Activated CD4-positive, alpha-beta T cell treated with anti-CD3 and anti-CD28 coated beads, Interleukin-2, amount 10 ng/mL, durations not matched to agents 24 days and 14 days (primary cell): ENCODE measurements at regions not wholly inside any gene's neighbourhood (a gene's known extent, or its start where the extent isn't known, plus 50 kb on each side); places are given as distances from the start of the nearest gene placed in this dataset.

Source experiments
- DNase-seq: peaks from one replicate; pipeline ENCODE4 v3.0.0; 2022
- H3K27ac Mint-ChIP-seq: one replicate; pipeline ENCODE4 v1.8.0; 2022; ENCODE audit warnings: mild to moderate bottlenecking, mixed read lengths
- H3K27me3 Mint-ChIP-seq: one replicate; pipeline ENCODE4 v1.8.0; 2022; ENCODE audit warnings: mixed read lengths
- H3K36me3 Mint-ChIP-seq: one replicate; pipeline ENCODE4 v1.8.0; 2022; ENCODE audit warnings: low read depth, mild to moderate bottlenecking, mixed read lengths
- H3K4me1 Mint-ChIP-seq: one replicate; pipeline ENCODE4 v1.8.0; 2021; ENCODE audit warnings: mixed read lengths
- H3K4me3 Mint-ChIP-seq: one replicate; pipeline ENCODE4 v1.8.0; 2022; ENCODE audit warnings: mild to moderate bottlenecking, moderate library complexity, mixed read lengths
- H3K9me3 Mint-ChIP-seq: one replicate; pipeline ENCODE4 v1.8.0; 2021; ENCODE audit warnings: mixed read lengths
- intact Hi-C: fragments of 100-400 bp; cut with micrococcal nuclease; formaldehyde crosslinking; loops from one replicate; pipeline ENCODE4 v1.15.1; 2023

DNA sequence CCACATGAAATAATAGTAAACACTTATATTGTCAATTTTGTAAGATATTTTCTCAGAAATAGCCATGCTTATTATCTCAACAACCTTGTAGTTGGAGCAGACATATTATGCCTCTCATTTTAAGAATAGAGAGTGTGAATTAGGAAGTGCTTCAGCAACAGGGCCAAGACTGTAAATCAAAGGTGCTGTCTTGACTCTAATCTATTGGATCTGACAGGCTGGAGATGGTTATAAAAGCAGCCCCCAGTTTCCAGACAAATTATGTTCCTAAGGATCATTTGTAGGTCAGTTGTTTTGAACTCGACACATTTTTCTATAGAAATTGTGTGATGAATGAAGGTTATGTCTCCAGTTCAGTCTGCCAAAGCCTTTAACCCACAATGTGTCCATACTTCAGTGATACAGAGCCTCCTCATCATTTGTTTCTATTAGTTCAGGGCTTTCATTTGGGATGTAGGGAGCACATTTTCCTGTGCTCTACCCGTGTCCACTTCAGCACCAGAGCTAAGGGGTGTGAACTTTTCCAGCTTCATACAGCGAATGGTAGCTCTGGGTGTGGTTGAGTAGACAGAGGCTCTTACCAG lies 284.8 kb upstream of the FBXO33 start:
- Mint-ChIP-seq H3K9me3 (no peaks in the 10 kb centered on the region), H3K4me1 (no peaks in the 10 kb centered on the region), H3K36me3 (no peaks in the 10 kb centered on the region), H3K4me3 (no peak overlapping the region), H3K27me3 (no peaks in the 10 kb centered on the region), H3K27ac (no peak overlapping the region)
- intact Hi-C loops: no loop called here
- DNase-seq: no peak

DNA sequence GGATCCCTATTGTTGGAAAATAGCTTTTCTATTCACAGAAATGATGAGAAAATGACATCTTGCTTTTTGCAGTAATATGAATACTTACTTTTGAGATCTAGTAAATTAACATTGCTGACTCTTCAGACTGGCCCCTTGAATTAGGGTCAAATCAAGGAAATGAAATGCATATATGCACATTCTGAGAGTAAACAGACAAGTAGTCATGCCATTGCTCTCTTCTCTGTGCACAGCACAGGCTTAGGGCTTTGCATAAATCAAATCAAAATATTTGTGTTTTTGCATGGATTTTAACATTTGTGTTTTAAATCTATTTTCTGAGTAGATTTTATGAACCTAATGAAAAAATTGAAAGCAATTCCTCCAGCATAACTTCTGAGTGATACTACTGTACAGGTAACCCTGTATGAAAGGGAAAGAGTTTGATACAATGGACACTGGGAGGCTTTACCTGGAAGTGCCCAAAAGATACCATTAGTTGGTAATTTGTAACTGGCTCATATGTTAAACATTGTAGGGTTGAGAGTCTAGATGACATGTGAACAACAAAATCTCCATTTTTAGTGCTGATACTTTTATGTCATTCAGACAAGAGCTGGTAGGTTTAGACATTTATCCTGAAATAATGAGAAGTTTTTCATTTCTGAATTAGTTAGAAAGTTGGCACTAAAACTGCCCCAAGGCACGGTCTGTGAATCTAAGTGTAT lies 280.2 kb upstream of the FBXO33 start:
- Mint-ChIP-seq H3K9me3 (peaks cover 7% of the 10 kb centered on the region), H3K27me3 (no peaks in the 10 kb centered on the region), H3K36me3 (no peaks in the 10 kb centered on the region), H3K27ac (no peak overlapping the region), H3K4me1 (no peaks in the 10 kb centered on the region), H3K4me3 (no peak overlapping the region)
- intact Hi-C loops: no loop called here
- no peak for DNase-seq

GRCh38 chr14:39704594-39704993 lies 272.4 kb upstream of the FBXO33 start:
- H3K27ac Mint-ChIP-seq: no peak overlapping the region
- no peak for DNase-seq
- no peaks in the 10 kb centered on the region for H3K36me3 Mint-ChIP-seq
- H3K27me3 Mint-ChIP-seq: no peaks in the 10 kb centered on the region
- H3K4me3 Mint-ChIP-seq: no peak overlapping the region
- intact Hi-C loops: no loop called here
- H3K4me1 Mint-ChIP-seq: no peaks in the 10 kb centered on the region
- H3K9me3 Mint-ChIP-seq: peaks cover 11% of the 10 kb centered on the region

DNA sequence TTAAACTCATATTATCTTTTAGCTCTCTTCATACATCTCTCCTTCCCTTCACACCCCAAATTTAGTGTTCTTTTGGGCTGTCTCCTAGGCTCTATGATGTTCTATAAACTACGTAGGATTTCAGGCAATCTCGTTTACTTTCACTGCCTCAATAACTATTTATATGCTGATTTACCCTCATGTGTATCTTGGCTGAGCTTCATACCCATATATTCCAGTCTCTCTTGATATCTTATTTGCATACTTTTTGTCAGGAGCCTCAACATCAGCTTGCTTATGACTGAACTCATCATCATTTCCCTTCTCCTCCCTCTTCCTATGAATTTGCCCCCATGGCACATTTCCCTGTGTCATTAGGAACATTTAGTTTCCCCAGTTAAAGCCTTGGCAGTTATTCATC lies 262.1 kb upstream of the FBXO33 start:
- H3K4me1 Mint-ChIP-seq: no peaks in the 10 kb centered on the region
- DNase-seq: no peak
- H3K9me3 Mint-ChIP-seq: peaks cover 3% of the 10 kb centered on the region
- H3K27me3 Mint-ChIP-seq: no peaks in the 10 kb centered on the region
- H3K27ac Mint-ChIP-seq: no peak overlapping the region
- intact Hi-C loops: no loop called here
- H3K36me3 Mint-ChIP-seq: no peaks in the 10 kb centered on the region
- no peak overlapping the region for H3K4me3 Mint-ChIP-seq

DNA sequence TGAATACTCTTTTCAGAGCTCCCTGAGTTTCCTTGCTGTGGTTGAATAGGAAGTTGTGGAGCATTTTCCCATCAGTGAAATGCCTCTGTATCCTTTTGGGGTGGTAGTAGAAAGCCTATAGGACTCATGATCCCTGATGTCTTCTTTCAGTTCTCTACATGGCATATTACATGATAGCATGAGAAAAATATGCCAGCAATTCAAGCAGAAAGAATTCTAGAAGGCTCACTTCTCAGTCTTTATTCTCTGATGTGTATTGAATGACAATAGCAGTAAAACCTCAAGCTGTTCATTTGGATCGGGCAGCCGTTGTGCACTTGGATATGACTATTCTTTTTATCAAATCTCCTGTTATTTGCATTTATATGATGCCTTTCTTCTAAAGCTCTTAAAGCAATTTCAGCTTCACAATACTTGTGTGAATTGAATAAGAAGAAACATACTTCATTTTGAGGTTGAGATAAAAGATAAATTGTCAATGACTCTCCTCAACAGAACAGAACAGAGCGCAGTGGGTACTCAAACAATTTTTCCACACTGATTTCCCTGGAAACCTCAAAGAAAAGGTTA lies 251.5 kb upstream of the FBXO33 start:
- H3K27me3 Mint-ChIP-seq: no peaks in the 10 kb centered on the region
- H3K27ac Mint-ChIP-seq: no peak overlapping the region
- intact Hi-C loops: loop anchor here (10.0 kb wide), 1 partner anchor 79 kb away; no protein-coding TSS in a partner anchor
- no peak overlapping the region for H3K4me3 Mint-ChIP-seq
- DNase-seq: no peak
- H3K4me1 Mint-ChIP-seq: no peaks in the 10 kb centered on the region
- H3K9me3 Mint-ChIP-seq: no peaks in the 10 kb centered on the region
- H3K36me3 Mint-ChIP-seq: no peaks in the 10 kb centered on the region

DNA sequence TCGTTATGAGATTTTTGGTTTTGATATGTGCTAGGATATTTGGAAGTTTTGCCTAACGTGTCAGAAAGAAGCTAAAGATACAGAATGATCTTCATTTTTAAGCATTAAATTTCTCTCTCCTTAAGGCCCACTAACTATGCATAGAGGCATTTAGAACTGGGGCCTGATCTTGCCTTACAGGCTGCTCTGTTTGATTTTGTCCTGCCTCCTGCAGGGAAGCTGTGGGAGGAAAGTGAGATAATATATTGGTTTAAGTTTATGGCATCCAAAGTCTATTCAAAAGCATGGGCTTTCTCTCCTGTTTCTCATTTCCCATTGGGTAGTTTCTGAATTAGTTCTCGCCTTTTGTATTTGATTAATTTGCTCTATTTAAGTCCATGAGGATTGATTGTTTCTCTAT lies 250.3 kb upstream of the FBXO33 start:
- no peak for DNase-seq
- Mint-ChIP-seq H3K27me3 (no peaks in the 10 kb centered on the region), H3K4me1 (no peaks in the 10 kb centered on the region), H3K36me3 (no peaks in the 10 kb centered on the region), H3K4me3 (peak overlapping the region; percentile 23), H3K9me3 (no peaks in the 10 kb centered on the region), H3K27ac (peak overlapping the region; percentile 29)
- intact Hi-C loops: loop anchor here (10.0 kb wide), 1 partner anchor 78 kb away; no protein-coding TSS in a partner anchor

DNA sequence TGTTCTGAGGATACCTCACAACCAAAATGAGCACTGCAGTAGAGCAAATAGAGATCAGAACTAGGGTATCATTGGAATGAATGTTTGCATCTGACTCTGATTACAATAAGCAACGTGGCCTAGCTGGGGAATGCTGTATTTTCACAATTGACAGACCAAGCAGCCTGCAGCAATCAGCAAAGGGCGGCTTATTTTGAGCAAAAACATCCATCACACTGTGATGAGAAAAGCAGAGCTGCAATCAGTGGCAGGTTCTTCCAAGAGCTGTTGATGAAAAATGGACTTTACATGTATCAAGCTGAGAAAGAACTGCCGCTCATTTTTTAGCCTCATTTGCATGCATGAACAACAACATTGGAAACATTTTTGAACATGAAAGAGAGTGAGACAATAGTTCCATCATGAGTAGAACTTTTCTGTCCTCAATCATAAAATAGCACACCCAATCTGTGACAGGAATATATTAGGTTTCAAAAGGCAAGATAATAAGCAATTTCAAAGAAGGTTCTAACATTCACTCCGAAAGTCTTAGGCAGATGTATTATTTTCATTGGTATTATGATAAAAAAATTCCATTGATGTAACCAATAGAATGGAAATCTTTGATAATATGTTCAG lies 249.7 kb upstream of the FBXO33 start:
- H3K4me3 Mint-ChIP-seq: peak overlapping the region; percentile 27
- H3K4me1 Mint-ChIP-seq: no peaks in the 10 kb centered on the region
- no peak for DNase-seq
- no peaks in the 10 kb centered on the region for H3K36me3 Mint-ChIP-seq
- peak overlapping the region; percentile 71 for H3K27ac Mint-ChIP-seq
- no peaks in the 10 kb centered on the region for H3K27me3 Mint-ChIP-seq
- H3K9me3 Mint-ChIP-seq: peaks cover 3% of the 10 kb centered on the region
- intact Hi-C loops: loop anchor here (10.0 kb wide), 1 partner anchor 77 kb away; no protein-coding TSS in a partner anchor

- H3K27ac Mint-ChIP-seq: no peak overlapping the region
- intact Hi-C loops: loop anchor here (10.0 kb wide), 1 partner anchor 76 kb away; no protein-coding TSS in a partner anchor
- H3K4me3 Mint-ChIP-seq: no peak overlapping the region
- peaks cover 7% of the 10 kb centered on the region for H3K9me3 Mint-ChIP-seq
- no peaks in the 10 kb centered on the region for H3K36me3 Mint-ChIP-seq
- no peaks in the 10 kb centered on the region for H3K27me3 Mint-ChIP-seq
- H3K4me1 Mint-ChIP-seq: no peaks in the 10 kb centered on the region
- DNase-seq: no peak
These were observed 248.5 kb upstream of the FBXO33 start for GRCh38 chr14:39680777-39681176.

- H3K27me3 Mint-ChIP-seq: no peaks in the 10 kb centered on the region
- intact Hi-C loops: no loop called here
- peaks cover 14% of the 10 kb centered on the region for H3K9me3 Mint-ChIP-seq
- no peaks in the 10 kb centered on the region for H3K4me1 Mint-ChIP-seq
- no peak for DNase-seq
- no peak overlapping the region for H3K27ac Mint-ChIP-seq
- H3K4me3 Mint-ChIP-seq: no peak overlapping the region
- H3K36me3 Mint-ChIP-seq: no peaks in the 10 kb centered on the region
These were observed 241.5 kb upstream of the FBXO33 start for GRCh38 chr14:39673734-39674133.

GRCh38 chr14:39673270-39673711 lies 241.1 kb upstream of the FBXO33 start:
- Mint-ChIP-seq H3K4me1 (peaks cover 3% of the 10 kb centered on the region), H3K4me3 (no peak overlapping the region)

DNA sequence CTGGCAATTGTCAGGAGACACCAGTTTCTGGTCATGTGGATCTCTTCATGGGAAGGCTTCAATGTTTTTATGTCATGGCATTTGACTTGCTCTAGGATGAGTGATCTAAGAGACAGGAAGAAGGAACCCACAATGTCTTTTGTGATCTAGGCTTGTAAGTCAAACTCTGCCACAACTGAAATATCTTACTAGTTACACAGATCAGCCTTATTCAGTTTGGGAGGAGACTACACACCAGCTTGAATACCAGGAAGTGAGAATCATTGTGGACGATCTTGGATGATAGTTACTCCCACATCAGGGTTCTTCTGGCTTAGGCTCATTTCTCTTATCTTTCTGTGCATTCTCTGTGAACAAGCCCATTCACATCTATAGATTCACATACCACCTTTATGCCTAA lies 236.2 kb upstream of the FBXO33 start:
- Mint-ChIP-seq H3K27me3 (no peaks in the 10 kb centered on the region), H3K9me3 (peaks cover 13% of the 10 kb centered on the region), H3K4me3 (no peak overlapping the region), H3K4me1 (peaks cover 4% of the 10 kb centered on the region), H3K36me3 (no peaks in the 10 kb centered on the region), H3K27ac (no peak overlapping the region)
- intact Hi-C loops: no loop called here
- DNase-seq: no peak

More at GRCh38 chr14:39673270-39673711, 241.1 kb upstream of the FBXO33 start:
- Mint-ChIP-seq H3K36me3 (no peaks in the 10 kb centered on the region), H3K9me3 (peaks cover 18% of the 10 kb centered on the region), H3K27ac (no peak overlapping the region), H3K27me3 (no peaks in the 10 kb centered on the region)
- intact Hi-C loops: no loop called here
- no peak for DNase-seq

GRCh38 chr14:39666386-39666785 lies 234.2 kb upstream of the FBXO33 start:
- H3K9me3 Mint-ChIP-seq: peaks cover 13% of the 10 kb centered on the region
- no peak overlapping the region for H3K27ac Mint-ChIP-seq
- peaks cover 4% of the 10 kb centered on the region for H3K4me1 Mint-ChIP-seq
- no peaks in the 10 kb centered on the region for H3K36me3 Mint-ChIP-seq
- no peak for DNase-seq
- intact Hi-C loops: no loop called here
- H3K27me3 Mint-ChIP-seq: no peaks in the 10 kb centered on the region
- no peak overlapping the region for H3K4me3 Mint-ChIP-seq

DNA sequence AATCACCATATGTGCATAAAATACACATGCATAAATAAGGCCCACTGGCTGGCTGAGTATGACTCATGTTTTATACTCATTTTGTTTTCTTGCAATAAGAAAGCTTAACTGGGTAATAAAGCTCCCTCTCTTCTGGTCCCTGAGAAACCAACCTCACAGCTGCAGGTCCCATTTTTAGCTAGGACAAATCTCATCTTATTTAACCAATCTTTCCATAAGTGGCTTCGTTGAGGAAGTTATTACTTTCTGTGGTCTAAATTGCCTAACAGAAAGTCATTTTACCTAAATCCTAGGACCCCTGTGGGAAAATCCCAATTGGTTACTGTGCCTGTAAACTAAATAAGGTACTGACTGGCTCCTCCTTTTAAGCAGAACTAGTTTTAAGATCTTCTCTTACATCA lies 232.8 kb upstream of the FBXO33 start:
- no peak for DNase-seq
- H3K27me3 Mint-ChIP-seq: no peaks in the 10 kb centered on the region
- no peak overlapping the region for H3K4me3 Mint-ChIP-seq
- H3K4me1 Mint-ChIP-seq: peaks cover 4% of the 10 kb centered on the region
- intact Hi-C loops: no loop called here
- H3K27ac Mint-ChIP-seq: no peak overlapping the region
- peaks cover 13% of the 10 kb centered on the region for H3K9me3 Mint-ChIP-seq
- no peaks in the 10 kb centered on the region for H3K36me3 Mint-ChIP-seq

DNA sequence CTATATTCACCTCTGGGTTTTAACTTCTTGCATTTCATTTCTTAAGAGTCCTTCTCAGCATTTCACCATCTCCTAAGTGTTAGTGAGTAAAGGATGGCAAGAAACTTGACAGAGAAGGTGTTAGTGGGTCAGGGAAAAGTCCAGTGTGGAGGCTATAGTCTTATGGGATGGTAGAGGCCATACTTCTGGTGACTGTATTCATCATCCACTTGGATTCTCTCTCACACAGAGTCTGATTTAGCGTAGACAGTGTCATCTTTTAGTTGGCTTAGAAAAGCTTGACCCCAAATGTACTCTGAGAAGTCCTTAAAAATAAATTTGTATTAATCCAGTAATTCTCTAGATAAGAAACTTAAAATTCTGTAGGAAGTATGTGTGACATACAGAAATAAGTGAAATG lies 232.4 kb upstream of the FBXO33 start:
- H3K27me3 Mint-ChIP-seq: no peaks in the 10 kb centered on the region
- intact Hi-C loops: no loop called here
- H3K36me3 Mint-ChIP-seq: no peaks in the 10 kb centered on the region
- H3K9me3 Mint-ChIP-seq: peaks cover 11% of the 10 kb centered on the region
- H3K4me1 Mint-ChIP-seq: peaks cover 4% of the 10 kb centered on the region
- no peak for DNase-seq
- no peak overlapping the region for H3K27ac Mint-ChIP-seq
- H3K4me3 Mint-ChIP-seq: no peak overlapping the region
